ENCODE measurements at regions not wholly inside any gene's neighbourhood (a gene's known extent, or its start where the extent isn't known, plus 50 kb on each side); places are given as distances from the start of the nearest gene placed in this dataset.
A peak's percentile ranks its signal among the peaks of the same experiment; 100 is the strongest.

GRCh38 chr10:24793648-24794379 lies 70.1 kb upstream of the ARHGAP21 start:
- no peak for DNase-seq

GRCh38 chr10:24792638-24793037 lies 69.0 kb upstream of the ARHGAP21 start:
- DNase-seq: no peak

- no peak for DNase-seq
Observed at GRCh38 chr10:24791084-24791726, 67.5 kb upstream of the ARHGAP21 start.

GRCh38 chr10:24790599-24790998 lies 66.9 kb upstream of the ARHGAP21 start:
- DNase-seq: peak; percentile 68

- DNase-seq: no peak
Observed at GRCh38 chr10:24790073-24790472, 66.4 kb upstream of the ARHGAP21 start.

- DNase-seq: no peak
Observed at GRCh38 chr10:24784923-24785322, 61.2 kb upstream of the ARHGAP21 start.

GRCh38 chr10:24784061-24784460 lies 60.4 kb upstream of the ARHGAP21 start:
- no peak for DNase-seq

- DNase-seq: no peak
Observed at GRCh38 chr10:24783504-24783903, 59.8 kb upstream of the ARHGAP21 start.

- no peak for DNase-seq
Observed at GRCh38 chr10:24779737-24780136, 56.0 kb upstream of the ARHGAP21 start.

- DNase-seq: no peak
Observed at GRCh38 chr10:24778298-24778697, 54.6 kb upstream of the ARHGAP21 start.

GRCh38 chr10:24777196-24777595 lies 53.5 kb upstream of the ARHGAP21 start:
- DNase-seq: no peak

- DNase-seq: no peak
Observed at GRCh38 chr10:24773939-24774589, 50.4 kb upstream of the ARHGAP21 start.

Measured in islet precursor cell (in vitro differentiated cells).